BE2C (cell line): ENCODE measurements at regions not wholly inside any gene's neighbourhood (a gene's known extent, or its start where the extent isn't known, plus 50 kb on each side); places are given as distances from the start of the nearest gene placed in this dataset.

ENCODE experiments used
- DNase-seq: peaks from one replicate; pipeline ENCODE4 v3.0.0-alpha.2; 2020
- H3K27me3 ChIP-seq: fragments of 250-450 bp; sonication (Bioruptor Pico); 2 replicates; pipeline ENCODE4 v1.5.1; 2020; ENCODE audit warnings: mild to moderate bottlenecking
- H3K36me3 ChIP-seq: fragments of 250-450 bp; sonication (Bioruptor Pico); 2 replicates; pipeline ENCODE4 v1.5.1; 2020; ENCODE audit warnings: mild to moderate bottlenecking
- H3K4me1 ChIP-seq: fragments of 250-450 bp; sonication (Bioruptor Pico); 2 replicates; pipeline ENCODE4 v1.5.1; 2020
- H3K4me3 ChIP-seq: 2 replicates; pipeline ENCODE4 v1.5.1; 2011; ENCODE audit warnings: low read depth, low read length
- H3K9me3 ChIP-seq: fragments of 250-450 bp; sonication (Bioruptor Pico); 2 replicates; pipeline ENCODE4 v1.5.1; 2020
- TF ChIP-seq, protein P1 (sequence below): IDR thresholded peaks from 2 replicates; pipeline ENCODE4 v1.5.1; 2012; ENCODE audit warnings: mild to moderate bottlenecking, low read depth, low read length

DNA sequence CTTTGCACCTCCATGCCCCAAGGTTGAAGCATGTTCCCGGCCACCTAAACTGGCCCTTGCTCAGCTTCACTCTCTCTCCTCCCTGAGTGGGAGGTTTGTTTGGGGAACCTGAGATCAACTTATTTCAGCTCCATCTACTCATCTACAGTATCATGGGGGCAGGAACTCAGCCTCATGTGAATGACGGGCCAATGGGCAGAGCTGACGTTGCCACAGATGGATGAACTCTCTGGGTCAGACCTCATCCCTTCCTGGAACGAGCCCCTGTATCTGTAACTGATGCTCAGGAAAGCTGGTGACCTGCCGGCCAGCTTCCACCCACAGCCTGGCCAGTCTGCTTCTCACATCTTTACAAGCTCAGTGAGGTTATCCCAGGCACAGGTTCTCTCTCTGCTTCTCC is 369.6 kb downstream of the IRX2 start:
- H3K36me3 ChIP-seq: no peaks in the 10 kb centered on the region
- H3K27me3 ChIP-seq: no peaks in the 10 kb centered on the region
- no peaks in the 10 kb centered on the region for H3K4me1 ChIP-seq
- no peaks in the 10 kb centered on the region for H3K9me3 ChIP-seq
- DNase-seq: no peak
- TF ChIP-seq, protein P1, sequence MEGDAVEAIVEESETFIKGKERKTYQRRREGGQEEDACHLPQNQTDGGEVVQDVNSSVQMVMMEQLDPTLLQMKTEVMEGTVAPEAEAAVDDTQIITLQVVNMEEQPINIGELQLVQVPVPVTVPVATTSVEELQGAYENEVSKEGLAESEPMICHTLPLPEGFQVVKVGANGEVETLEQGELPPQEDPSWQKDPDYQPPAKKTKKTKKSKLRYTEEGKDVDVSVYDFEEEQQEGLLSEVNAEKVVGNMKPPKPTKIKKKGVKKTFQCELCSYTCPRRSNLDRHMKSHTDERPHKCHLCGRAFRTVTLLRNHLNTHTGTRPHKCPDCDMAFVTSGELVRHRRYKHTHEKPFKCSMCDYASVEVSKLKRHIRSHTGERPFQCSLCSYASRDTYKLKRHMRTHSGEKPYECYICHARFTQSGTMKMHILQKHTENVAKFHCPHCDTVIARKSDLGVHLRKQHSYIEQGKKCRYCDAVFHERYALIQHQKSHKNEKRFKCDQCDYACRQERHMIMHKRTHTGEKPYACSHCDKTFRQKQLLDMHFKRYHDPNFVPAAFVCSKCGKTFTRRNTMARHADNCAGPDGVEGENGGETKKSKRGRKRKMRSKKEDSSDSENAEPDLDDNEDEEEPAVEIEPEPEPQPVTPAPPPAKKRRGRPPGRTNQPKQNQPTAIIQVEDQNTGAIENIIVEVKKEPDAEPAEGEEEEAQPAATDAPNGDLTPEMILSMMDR: no peak
- H3K4me3 ChIP-seq: no peak overlapping the region

DNA sequence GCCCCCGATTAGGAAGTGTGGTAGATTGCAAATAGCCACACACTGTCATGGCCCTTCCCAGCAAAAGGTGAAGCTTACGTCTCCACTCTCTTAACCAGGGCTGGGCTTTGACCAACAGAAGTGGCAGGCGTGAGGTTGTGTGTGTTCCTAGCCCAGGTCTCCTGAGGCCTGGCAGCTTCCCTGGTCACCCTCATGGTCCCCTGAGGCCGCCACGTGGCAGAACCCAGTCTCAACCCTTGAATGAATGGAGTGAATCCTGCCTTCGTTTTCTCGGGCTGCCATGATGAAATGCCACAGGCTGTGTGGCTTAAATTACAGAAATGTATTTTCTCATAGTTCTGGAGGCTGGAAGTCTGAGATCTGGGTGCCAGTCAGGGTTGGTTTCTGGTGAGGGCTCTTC is 370.4 kb downstream of the IRX2 start:
- Histone ChIP-seq H3K36me3 (no peaks in the 10 kb centered on the region), H3K4me1 (no peaks in the 10 kb centered on the region), H3K4me3 (no peak overlapping the region), H3K27me3 (no peaks in the 10 kb centered on the region), H3K9me3 (no peaks in the 10 kb centered on the region)
- no peak for DNase-seq
- TF ChIP-seq, protein P1: no peak

- Histone ChIP-seq H3K36me3 (no peaks in the 10 kb centered on the region), H3K9me3 (no peaks in the 10 kb centered on the region), H3K27me3 (no peaks in the 10 kb centered on the region), H3K4me1 (no peaks in the 10 kb centered on the region), H3K4me3 (no peak overlapping the region)
- TF ChIP-seq, protein P1: no peak
- DNase-seq: no peak
Observed at GRCh38 chr5:2378976-2379375, 372.5 kb downstream of the IRX2 start.

DNA sequence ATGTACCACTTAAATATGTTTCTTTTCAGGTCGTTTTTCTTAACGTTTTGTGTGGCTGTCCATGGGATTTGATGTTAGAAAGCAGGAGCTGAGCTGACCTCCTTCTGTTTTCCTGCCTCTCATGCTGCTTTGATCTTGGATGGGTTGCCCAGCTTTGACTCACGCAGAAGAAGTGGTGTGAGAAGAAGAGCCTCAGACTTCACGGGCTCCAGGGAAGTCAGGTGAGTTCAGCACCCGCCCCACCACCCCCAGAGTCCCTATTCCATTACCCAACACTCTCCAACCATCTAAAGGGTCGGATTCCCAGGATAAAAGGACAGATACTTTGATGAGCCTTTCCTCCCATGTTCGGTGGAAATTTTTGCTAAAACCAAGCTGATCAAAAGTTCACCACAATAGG is 373.4 kb downstream of the IRX2 start:
- H3K9me3 ChIP-seq: no peaks in the 10 kb centered on the region

GRCh38 chr5:2376486-2376885 is 375.0 kb downstream of the IRX2 start:
- TF ChIP-seq, protein P1: no peak
- Histone ChIP-seq H3K9me3 (no peaks in the 10 kb centered on the region; the same call in 1 of the 2 replicates), H3K36me3 (no peaks in the 10 kb centered on the region), H3K27me3 (no peaks in the 10 kb centered on the region), H3K4me1 (no peaks in the 10 kb centered on the region), H3K4me3 (no peak overlapping the region)
- no peak for DNase-seq

More for the DNA sequence above, 373.4 kb downstream of the IRX2 start:
- H3K4me3 ChIP-seq: no peak overlapping the region
- no peaks in the 10 kb centered on the region for H3K4me1 ChIP-seq
- no peak for DNase-seq
- TF ChIP-seq, protein P1: no peak
- H3K36me3 ChIP-seq: no peaks in the 10 kb centered on the region
- H3K27me3 ChIP-seq: no peaks in the 10 kb centered on the region

- Histone ChIP-seq H3K36me3 (no peaks in the 10 kb centered on the region), H3K9me3 (no peaks in the 10 kb centered on the region; the same call in 1 of the 2 replicates), H3K4me3 (no peak overlapping the region), H3K27me3 (no peaks in the 10 kb centered on the region), H3K4me1 (no peaks in the 10 kb centered on the region)
- no peak for DNase-seq
- TF ChIP-seq, protein P1: no peak
Observed at GRCh38 chr5:2375757-2376250, 375.7 kb downstream of the IRX2 start.
